ENCODE measurements at regions not wholly inside any gene's neighbourhood (a gene's known extent, or its start where the extent isn't known, plus 50 kb on each side); places are given as distances from the start of the nearest gene placed in this dataset.

GRCh38 chr4:140308366-140309123 lies 64.9 kb upstream of the SCOC start:
- H3K9me3 ChIP-seq (ENCODE audit: control extremely low read depth in 1 of 5, control insufficient read depth in 4 of 5, insufficient read depth in 2 of 5, low read depth in 1 of 5, low read length in 4 of 5) = no peaks in the 10 kb centered on the region
- H3K4me1 ChIP-seq (ENCODE audit: control extremely low read depth in 1 of 4, control insufficient read depth in 4 of 4, insufficient read depth in 4 of 4, low read length in 3 of 4) = peaks cover 3 to 20% (median 7%) of the 10 kb centered on the region in 4 experiments
- no peaks in the 10 kb centered on the region for H3K27me3 ChIP-seq (replicated peaks in 2 of 5; ENCODE audit: control insufficient read depth in 4 of 5, insufficient read depth in 5 of 5, low read length in 4 of 5)
- H3K36me3 ChIP-seq (ENCODE audit: control insufficient read depth in 4 of 4, insufficient read depth in 4 of 4, low read length in 3 of 4) = no peaks in the 10 kb centered on the region
- no peak overlapping the region for H3K4me3 ChIP-seq (ENCODE audit: control insufficient read depth in 1 of 7, extremely low read depth in 1 of 7, insufficient read depth in 4 of 7, low read depth in 2 of 7, low read length in 6 of 7)
- WGBS (ENCODE audit: insufficient coverage) = 95% methylated on average over 11 of the region's 11 CpGs
- CTCF ChIA-PET = interaction anchor here (1.1 to 1.4 kb wide), 5 partner anchors 8 to 29 kb away, joined by 3 to 5 read pairs (median 3); no protein-coding TSS in a partner anchor
- peak in 2 of 3 donors; percentile 28 to 61 for DNase-seq
- H3K27ac ChIP-seq (ENCODE audit: insufficient read depth in 1 of 2, low read depth in 1 of 2, low read length in 2 of 2, poor library complexity in 1 of 2, severe bottlenecking in 2 of 2) = no peak overlapping the region
- POLR2A ChIA-PET = no interaction called here

GRCh38 chr4:140305053-140305452 lies 68.4 kb upstream of the SCOC start:
- CTCF ChIA-PET = interaction anchor here (0.8 to 3.0 kb wide), 5 partner anchors 8 to 55 kb away, joined by 4 to 13 read pairs (median 5); no protein-coding TSS in a partner anchor
- Histone ChIP-seq H3K27me3 (replicated peaks in 2 of 5; ENCODE audit: control insufficient read depth in 4 of 5, insufficient read depth in 5 of 5, low read length in 4 of 5) (no peaks in the 10 kb centered on the region), H3K4me1 (ENCODE audit: control extremely low read depth in 1 of 4, control insufficient read depth in 4 of 4, insufficient read depth in 4 of 4, low read length in 3 of 4) (peaks cover 0 to 11% (median 9%) of the 10 kb centered on the region in 4 experiments), H3K27ac (ENCODE audit: insufficient read depth in 1 of 2, low read depth in 1 of 2, low read length in 2 of 2, poor library complexity in 1 of 2, severe bottlenecking in 2 of 2) (no peak overlapping the region), H3K4me3 (ENCODE audit: control insufficient read depth in 1 of 7, extremely low read depth in 1 of 7, insufficient read depth in 4 of 7, low read depth in 2 of 7, low read length in 6 of 7) (no peak overlapping the region), H3K9me3 (ENCODE audit: control extremely low read depth in 1 of 5, control insufficient read depth in 4 of 5, insufficient read depth in 2 of 5, low read depth in 1 of 5, low read length in 4 of 5) (no peaks in the 10 kb centered on the region), H3K36me3 (ENCODE audit: control insufficient read depth in 4 of 4, insufficient read depth in 4 of 4, low read length in 3 of 4) (no peaks in the 10 kb centered on the region)
- WGBS (ENCODE audit: insufficient coverage) = 100% methylated on average over 1 of the region's 3 CpGs
- POLR2A ChIA-PET = no interaction called here
- no peak for DNase-seq

GRCh38 chr4:140304346-140304745 lies 69.1 kb upstream of the SCOC start:
- ChIA-PET CTCF (interaction anchor here (1.3 to 3.0 kb wide), 3 partner anchors 9 to 21 kb away, joined by 5 to 13 read pairs (median 7); no protein-coding TSS in a partner anchor), POLR2A (no interaction called here)
- peaks cover 0 to 12% (median 10%) of the 10 kb centered on the region in 4 experiments for H3K4me1 ChIP-seq (ENCODE audit: control extremely low read depth in 1 of 4, control insufficient read depth in 4 of 4, insufficient read depth in 4 of 4, low read length in 3 of 4)
- H3K27me3 ChIP-seq (replicated peaks in 2 of 5; ENCODE audit: control insufficient read depth in 4 of 5, insufficient read depth in 5 of 5, low read length in 4 of 5) = no peaks in the 10 kb centered on the region
- H3K4me3 ChIP-seq (ENCODE audit: control insufficient read depth in 1 of 7, extremely low read depth in 1 of 7, insufficient read depth in 4 of 7, low read depth in 2 of 7, low read length in 6 of 7) = no peak overlapping the region
- H3K9me3 ChIP-seq (ENCODE audit: control extremely low read depth in 1 of 5, control insufficient read depth in 4 of 5, insufficient read depth in 2 of 5, low read depth in 1 of 5, low read length in 4 of 5) = no peaks in the 10 kb centered on the region
- no peak for DNase-seq
- H3K27ac ChIP-seq (ENCODE audit: insufficient read depth in 1 of 2, low read depth in 1 of 2, low read length in 2 of 2, poor library complexity in 1 of 2, severe bottlenecking in 2 of 2) = no peak overlapping the region
- 80% methylated on average over 1 of the region's 2 CpGs for WGBS (ENCODE audit: insufficient coverage)
- H3K36me3 ChIP-seq (ENCODE audit: control insufficient read depth in 4 of 4, insufficient read depth in 4 of 4, low read length in 3 of 4) = no peaks in the 10 kb centered on the region

GRCh38 chr4:140302151-140302859 lies 71.1 kb upstream of the SCOC start:
- Histone ChIP-seq H3K4me3 (ENCODE audit: control insufficient read depth in 1 of 7, extremely low read depth in 1 of 7, insufficient read depth in 4 of 7, low read depth in 2 of 7, low read length in 6 of 7) (no peak overlapping the region), H3K27me3 (replicated peaks in 2 of 5; ENCODE audit: control insufficient read depth in 4 of 5, insufficient read depth in 5 of 5, low read length in 4 of 5) (no peaks in the 10 kb centered on the region), H3K36me3 (ENCODE audit: control insufficient read depth in 4 of 4, insufficient read depth in 4 of 4, low read length in 3 of 4) (no peaks in the 10 kb centered on the region), H3K4me1 (ENCODE audit: control extremely low read depth in 1 of 4, control insufficient read depth in 4 of 4, insufficient read depth in 4 of 4, low read length in 3 of 4) (peaks cover 0 to 12% (median 10%) of the 10 kb centered on the region in 4 experiments), H3K9me3 (ENCODE audit: control extremely low read depth in 1 of 5, control insufficient read depth in 4 of 5, insufficient read depth in 2 of 5, low read depth in 1 of 5, low read length in 4 of 5) (no peaks in the 10 kb centered on the region), H3K27ac (ENCODE audit: insufficient read depth in 1 of 2, low read depth in 1 of 2, low read length in 2 of 2, poor library complexity in 1 of 2, severe bottlenecking in 2 of 2) (no peak overlapping the region)
- ChIA-PET CTCF (interaction anchor here (1.0 to 1.6 kb wide), 2 partner anchors 9 to 40 kb away, joined by 3 to 4 read pairs; no protein-coding TSS in a partner anchor), POLR2A (no interaction called here)
- WGBS (ENCODE audit: insufficient coverage) = 100% methylated on average over 5 of the region's 7 CpGs
- no peak for DNase-seq

- DNase-seq = peak in 2 of 3 donors; percentile 35 to 48
- H3K36me3 ChIP-seq (ENCODE audit: control insufficient read depth in 4 of 4, insufficient read depth in 4 of 4, low read length in 3 of 4) = no peaks in the 10 kb centered on the region
- no peak overlapping the region for H3K27ac ChIP-seq (ENCODE audit: insufficient read depth in 1 of 2, low read depth in 1 of 2, low read length in 2 of 2, poor library complexity in 1 of 2, severe bottlenecking in 2 of 2)
- no peaks in the 10 kb centered on the region for H3K9me3 ChIP-seq (ENCODE audit: control extremely low read depth in 1 of 5, control insufficient read depth in 4 of 5, insufficient read depth in 2 of 5, low read depth in 1 of 5, low read length in 4 of 5)
- POLR2A ChIA-PET = interaction anchor here (0.7 kb wide), 1 partner anchor 26 kb away, joined by 5 read pairs; no protein-coding TSS in a partner anchor
- H3K4me1 ChIP-seq (ENCODE audit: control extremely low read depth in 1 of 4, control insufficient read depth in 4 of 4, insufficient read depth in 4 of 4, low read length in 3 of 4) = peaks cover 0 to 12% (median 10%) of the 10 kb centered on the region in 4 experiments
- 47% methylated on average over 4 of the region's 4 CpGs for WGBS (ENCODE audit: insufficient coverage)
- H3K4me3 ChIP-seq (ENCODE audit: control insufficient read depth in 1 of 7, extremely low read depth in 1 of 7, insufficient read depth in 4 of 7, low read depth in 2 of 7, low read length in 6 of 7) = no peak overlapping the region
- no peaks in the 10 kb centered on the region for H3K27me3 ChIP-seq (replicated peaks in 2 of 5; ENCODE audit: control insufficient read depth in 4 of 5, insufficient read depth in 5 of 5, low read length in 4 of 5)
- CTCF ChIA-PET = interaction anchor here (0.6 to 1.6 kb wide), 7 partner anchors 8 to 635 kb away, joined by 3 to 5 read pairs (median 3); partner anchors contain the start of gene MGST2
These were observed 73.0 kb upstream of the SCOC start for GRCh38 chr4:140300271-140300970.

- Histone ChIP-seq H3K4me1 (ENCODE audit: control extremely low read depth in 1 of 4, control insufficient read depth in 4 of 4, insufficient read depth in 4 of 4, low read length in 3 of 4) (peaks cover 0 to 12% (median 10%) of the 10 kb centered on the region in 4 experiments), H3K27me3 (replicated peaks in 2 of 5; ENCODE audit: control insufficient read depth in 4 of 5, insufficient read depth in 5 of 5, low read length in 4 of 5) (no peaks in the 10 kb centered on the region), H3K4me3 (ENCODE audit: control insufficient read depth in 1 of 7, extremely low read depth in 1 of 7, insufficient read depth in 4 of 7, low read depth in 2 of 7, low read length in 6 of 7) (no peak overlapping the region), H3K27ac (ENCODE audit: insufficient read depth in 1 of 2, low read depth in 1 of 2, low read length in 2 of 2, poor library complexity in 1 of 2, severe bottlenecking in 2 of 2) (no peak overlapping the region), H3K9me3 (ENCODE audit: control extremely low read depth in 1 of 5, control insufficient read depth in 4 of 5, insufficient read depth in 2 of 5, low read depth in 1 of 5, low read length in 4 of 5) (no peaks in the 10 kb centered on the region), H3K36me3 (ENCODE audit: control insufficient read depth in 4 of 4, insufficient read depth in 4 of 4, low read length in 3 of 4) (no peaks in the 10 kb centered on the region)
- DNase-seq = no peak
- POLR2A ChIA-PET = no interaction called here
- CTCF ChIA-PET = interaction anchor here (1.5 kb wide), 1 partner anchor 26 kb away, joined by 4 read pairs; no protein-coding TSS in a partner anchor
- WGBS (ENCODE audit: insufficient coverage) = 93% methylated on average over 7 of the region's 7 CpGs
These were observed 75.4 kb upstream of the SCOC start for GRCh38 chr4:140298001-140298400.

All from common myeloid progenitor, CD34-positive (primary cell).